CD1c-positive myeloid dendritic cell (primary cell): ENCODE measurements at regions not wholly inside any gene's neighbourhood (a gene's known extent, or its start where the extent isn't known, plus 50 kb on each side); places are given as distances from the start of the nearest gene placed in this dataset.
"Not testable (repeated sequence)": the region's sequence is repeated elsewhere in the genome, so short reads cannot be mapped to it uniquely, and the experiment has no call there.

Experiments used
- DNase-seq: peaks from one replicate; pipeline ENCODE4 v3.0.0-alpha.2; 2016; ENCODE audit errors: extremely low spot score

DNA sequence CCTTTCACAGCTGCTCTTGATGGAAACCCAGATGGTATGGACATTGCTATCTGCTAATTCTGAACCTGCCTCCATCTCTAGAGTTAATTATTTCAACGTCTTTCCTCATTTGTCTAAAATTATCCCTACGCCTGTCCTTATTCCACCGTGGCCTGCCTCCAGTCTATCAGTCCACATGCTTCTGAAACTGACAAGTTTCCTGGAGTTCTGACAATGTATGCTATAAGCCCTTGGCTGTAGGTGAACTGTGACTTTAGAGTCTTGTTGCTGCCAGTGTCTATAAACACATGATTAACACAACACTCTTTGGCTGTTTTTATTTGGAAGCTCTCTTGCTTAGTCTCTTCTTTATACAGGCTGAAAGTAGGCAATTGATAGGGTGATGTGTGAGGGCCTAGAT, 1052.9 kb downstream of the TMTC2 start:
- DNase-seq, result no peak

DNA sequence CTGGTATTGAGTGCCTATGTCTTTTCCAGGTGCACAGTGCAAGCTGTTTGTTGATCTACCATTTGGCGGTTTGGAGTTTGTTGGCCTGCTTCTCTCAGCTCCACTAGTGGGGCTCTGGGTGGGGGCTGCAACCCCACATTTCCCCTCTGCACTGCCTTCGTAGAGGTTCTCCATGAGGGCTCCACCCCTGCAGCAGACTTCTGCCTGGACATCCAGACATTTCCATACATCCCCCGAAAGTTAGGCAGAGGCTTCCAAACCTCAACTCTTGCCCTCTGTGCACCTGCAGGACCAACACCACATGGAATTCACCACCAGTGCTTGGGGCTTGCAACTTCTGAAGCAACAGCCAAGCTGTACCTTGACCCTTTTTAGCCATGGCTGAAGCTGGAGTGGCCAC, 1024.1 kb downstream of the TMTC2 start:
- DNase-seq, result no peak

DNA sequence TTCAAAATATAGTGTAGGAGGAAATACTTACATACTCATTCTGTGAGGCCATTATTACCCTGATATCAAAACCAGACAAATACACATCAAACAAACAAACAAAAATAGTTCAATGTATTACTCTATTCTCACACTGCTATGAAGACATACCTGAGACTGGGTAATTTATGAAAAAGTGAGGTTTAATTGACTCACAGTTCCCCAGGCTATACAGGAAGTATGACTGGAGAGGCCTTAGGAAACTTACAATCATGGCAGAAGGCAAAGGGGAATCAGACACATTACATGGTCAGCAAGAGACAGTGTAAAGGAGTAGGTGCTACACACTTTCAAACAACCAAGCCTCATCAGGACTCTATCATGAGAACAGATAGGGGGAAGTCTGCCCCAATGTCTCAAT, 1023.2 kb downstream of the TMTC2 start:
- no peak for DNase-seq

DNA sequence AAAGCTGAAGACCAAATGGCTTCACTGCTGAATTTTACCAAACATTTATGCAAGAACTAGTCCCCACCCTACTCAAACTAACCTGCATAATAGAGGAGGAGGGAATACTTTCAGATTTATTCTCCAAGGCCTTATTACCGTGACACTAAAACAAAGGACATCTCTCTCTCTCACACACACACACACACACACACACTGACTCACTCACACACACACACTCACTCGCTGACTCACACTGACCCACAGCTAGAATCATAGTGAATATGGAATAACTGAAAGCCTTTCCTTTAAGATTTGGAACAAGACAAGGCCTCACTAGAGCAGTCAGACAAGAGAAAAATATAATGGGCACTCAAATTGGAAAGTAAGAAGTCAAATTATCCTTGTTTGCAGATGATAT, 1014.1 kb downstream of the TMTC2 start:
- DNase-seq, result no peak

DNA sequence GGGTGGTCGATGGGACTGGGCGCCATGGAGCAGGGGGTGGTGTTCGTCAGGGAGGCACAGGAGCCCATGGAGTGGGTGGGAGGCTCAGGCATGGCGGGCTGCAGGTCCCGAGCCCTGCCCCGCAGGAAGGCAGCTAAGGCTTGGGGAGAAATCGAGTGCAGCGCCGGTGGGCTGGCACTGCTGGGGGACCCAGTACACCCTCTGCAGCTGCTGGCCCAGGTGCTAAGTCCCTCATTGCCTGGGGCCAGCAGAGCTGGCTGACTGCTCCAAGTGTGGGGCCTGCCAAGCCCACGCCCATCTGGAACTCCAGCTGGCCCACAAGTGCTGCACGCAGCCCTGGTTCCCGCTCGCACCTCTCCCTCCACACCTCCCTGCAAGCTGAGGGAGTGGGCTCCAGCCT, 1009.6 kb downstream of the TMTC2 start:
- not testable (repeated sequence) for DNase-seq

DNA sequence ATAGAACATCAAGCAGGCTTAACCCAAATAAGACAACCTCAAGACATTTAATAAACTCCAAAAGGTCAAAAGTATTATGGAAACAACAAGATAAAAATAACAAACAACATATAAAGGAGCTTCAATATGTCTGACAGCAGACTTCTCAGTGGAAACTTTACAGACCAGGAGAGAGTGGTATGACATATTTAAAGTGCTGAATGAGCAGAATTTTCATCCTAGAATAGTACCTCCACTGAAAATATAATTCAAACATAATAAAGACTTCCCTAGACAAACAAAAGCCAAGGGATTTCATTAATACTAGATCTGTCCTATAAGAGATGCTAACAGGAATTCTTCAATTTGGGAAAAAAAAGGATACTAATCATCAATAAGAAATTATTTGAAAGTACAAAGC, 1005.0 kb downstream of the TMTC2 start:
- DNase-seq, result no peak

DNA sequence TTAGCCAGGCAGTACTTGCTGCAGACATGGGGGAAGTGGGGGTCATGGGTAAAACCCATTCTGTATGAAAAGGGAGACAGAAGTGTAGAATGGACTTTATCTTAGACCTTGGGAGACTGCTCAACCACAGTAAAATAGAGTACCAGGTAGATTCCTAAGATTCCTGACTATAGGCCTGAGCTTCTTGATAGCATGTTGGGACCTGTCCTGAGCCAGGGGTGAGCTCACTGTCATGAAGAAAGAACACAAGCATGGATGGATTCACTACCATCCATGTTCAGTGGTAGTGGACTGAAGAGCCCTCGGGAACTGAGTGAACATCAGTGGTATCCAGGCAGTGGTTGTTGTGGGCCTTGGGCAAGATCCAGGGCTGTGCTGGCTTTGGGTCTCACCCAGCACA, 1003.8 kb downstream of the TMTC2 start:
- no peak for DNase-seq

DNA sequence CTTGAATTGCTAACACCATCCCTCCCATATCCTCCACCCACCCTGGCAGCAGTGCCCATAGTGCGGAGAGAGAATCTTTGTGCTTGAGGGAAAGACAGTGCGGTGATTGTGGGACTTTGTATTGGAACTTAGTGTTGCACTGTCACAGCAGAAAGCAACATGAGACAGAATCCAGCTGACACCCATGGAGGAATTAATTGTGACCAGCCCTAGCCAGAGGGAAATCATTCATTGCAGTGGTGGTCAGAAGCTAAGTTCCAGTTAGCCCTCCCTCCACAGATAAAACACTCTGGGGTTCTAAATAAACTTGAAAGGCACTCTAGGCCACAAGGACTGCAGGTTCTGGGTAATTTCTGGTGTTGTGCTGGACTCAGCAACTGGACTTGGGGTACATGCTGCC, 1002.6 kb downstream of the TMTC2 start:
- no peak for DNase-seq

DNA sequence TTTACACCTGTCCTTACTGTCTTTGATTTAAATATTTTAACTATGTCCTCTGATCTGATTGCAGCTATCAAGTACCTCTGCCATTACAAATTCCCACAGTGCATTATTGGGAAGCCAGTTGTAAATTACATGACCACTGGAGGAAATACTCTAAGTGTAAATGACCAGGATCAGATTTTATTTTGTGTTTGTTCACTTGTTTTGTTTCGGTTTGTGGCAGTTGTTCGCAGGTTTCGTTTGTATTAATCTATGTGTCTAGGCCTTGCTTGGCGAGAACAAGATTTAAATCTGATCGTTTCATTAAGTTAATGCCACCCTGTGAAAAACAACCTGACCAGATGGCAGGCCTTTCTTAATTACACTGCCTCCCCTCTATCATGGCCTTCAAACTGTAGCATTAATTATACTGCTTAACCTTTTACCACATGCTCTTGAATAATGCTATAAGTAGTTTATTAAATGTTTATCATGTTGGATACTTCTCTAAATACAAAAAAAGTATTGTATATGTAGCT, 990.1 kb downstream of the TMTC2 start:
- no peak for DNase-seq

DNA sequence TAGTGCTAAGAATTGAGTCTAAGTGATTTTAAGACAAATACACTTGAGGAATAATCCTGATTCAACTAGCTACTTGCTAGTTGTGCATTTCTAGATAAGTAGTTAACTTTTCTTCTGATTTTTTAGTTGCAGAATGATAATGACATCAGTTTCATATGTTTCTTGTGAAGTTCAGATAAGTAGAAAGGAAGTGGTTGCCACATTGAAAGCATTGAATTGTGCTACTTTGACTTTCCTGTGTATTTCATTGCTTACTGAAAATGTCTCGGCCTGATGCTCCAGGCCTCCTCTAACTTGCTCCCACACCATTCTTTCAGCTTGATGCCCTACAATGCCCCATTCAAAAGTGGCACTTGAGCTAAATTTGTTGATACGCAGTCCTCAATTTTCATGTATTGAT, 980.0 kb downstream of the TMTC2 start:
- DNase-seq, result no peak

DNA sequence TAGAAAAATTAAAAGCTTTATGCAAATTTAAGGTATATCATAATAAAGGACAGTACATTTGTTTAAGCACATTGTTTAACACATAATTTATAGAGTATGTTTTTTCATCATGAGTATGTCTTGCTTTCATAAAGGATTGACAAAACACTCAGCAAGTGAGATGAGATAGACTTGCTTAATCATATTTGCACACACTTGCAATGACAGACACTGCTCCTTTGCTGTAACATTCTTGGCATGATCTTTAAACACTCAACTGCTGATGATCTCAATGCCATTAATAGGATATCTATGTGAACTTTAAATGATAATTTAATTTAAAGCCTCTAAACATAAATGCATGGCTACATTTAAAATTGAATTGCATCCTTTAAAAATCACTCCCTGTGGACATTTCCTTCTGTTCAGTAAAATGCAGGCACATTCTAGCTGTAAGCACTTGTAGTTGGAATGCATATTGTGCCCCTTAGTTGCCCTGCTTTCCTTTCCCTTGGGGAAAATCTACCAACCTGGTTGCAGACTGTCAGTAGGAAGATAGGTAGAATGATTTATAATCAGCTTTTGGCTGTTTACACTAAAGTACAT, 979.0 kb downstream of the TMTC2 start:
- DNase-seq, result no peak

DNA sequence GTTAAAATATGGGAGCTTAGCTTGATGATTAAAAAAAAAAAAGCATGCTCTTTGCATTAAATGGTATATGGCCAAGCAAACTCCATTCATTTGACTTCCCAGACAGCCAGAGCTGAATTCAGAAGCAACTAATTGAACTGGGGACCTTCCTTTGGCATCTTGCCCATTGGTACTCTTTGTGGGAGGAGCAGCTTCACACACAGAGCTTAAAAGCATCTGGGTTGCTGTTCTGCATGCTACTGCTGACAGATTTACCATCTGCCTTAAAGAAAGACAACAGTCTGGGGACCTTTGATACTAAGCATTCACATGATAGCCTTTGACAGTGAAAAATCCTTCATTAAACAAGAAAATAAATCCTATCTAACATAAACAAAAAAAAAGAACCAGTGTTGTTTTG, 977.9 kb downstream of the TMTC2 start:
- DNase-seq, result no peak

DNA sequence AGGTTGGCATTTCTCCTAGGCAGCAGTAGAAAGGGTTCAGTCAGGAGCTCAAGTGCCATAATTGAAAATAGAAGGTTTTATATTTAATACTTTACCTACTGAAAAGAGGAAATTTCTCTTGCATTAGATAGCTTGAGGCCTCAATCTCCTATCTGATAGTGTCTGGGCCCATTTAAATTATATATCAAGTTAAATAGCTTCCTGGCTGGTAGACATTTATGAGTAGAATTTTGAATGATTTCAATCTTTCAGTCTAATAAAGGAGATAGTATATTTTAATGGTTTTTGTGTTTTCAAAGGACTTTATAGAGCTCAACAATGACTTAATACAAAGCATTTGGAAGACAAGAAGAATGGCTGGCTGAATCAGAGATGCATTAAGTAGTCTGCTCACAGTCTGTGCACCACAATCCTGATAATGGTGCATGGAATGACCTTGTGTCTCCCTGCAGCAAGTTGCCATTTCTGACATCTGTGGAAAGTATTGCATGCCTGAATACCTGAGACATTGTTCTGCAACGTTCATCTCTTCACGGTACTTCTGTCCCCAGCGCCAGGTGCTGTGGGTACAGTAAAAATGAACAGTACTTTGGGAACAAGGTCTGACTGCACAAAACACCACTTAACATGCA, 974.1 kb downstream of the TMTC2 start:
- no peak for DNase-seq

DNA sequence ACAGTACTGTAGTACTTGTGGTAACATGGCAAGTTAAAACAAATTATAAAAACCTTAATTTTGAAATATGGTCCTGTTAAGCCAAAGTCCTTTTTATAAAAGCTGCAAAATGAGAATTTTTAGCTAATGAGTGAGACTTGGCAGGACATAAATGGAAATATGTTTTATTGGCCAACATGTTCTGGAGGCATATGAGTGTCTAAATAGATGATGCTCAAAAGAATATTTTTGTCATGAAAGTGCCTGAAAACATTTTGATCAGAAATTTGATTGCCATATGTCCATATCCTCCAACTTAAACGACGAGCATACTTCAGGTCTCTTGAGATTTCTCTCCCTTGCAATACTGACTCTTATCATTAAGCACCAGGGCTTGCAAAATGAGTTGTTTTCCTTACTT, 972.6 kb downstream of the TMTC2 start:
- DNase-seq, result no peak

DNA sequence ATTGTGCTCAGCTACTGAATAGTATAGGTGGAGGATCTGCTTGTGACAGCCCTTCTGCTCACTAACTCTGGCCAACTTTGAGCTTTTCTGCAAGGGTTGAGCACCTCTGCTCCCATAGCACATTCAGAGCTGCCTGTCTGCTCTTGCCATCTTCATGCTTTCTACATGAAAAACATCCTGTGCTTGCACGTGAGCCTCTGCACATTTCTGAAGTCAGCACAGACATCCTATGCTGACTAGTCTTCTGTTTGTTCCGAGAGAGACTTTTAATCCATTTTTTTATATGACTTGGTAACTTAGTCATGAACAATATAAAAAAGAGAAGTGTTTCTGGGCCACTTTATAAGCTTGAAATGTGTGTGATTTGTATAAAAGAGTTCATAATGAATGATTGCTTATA, 969.3 kb downstream of the TMTC2 start:
- DNase-seq, result no peak

DNA sequence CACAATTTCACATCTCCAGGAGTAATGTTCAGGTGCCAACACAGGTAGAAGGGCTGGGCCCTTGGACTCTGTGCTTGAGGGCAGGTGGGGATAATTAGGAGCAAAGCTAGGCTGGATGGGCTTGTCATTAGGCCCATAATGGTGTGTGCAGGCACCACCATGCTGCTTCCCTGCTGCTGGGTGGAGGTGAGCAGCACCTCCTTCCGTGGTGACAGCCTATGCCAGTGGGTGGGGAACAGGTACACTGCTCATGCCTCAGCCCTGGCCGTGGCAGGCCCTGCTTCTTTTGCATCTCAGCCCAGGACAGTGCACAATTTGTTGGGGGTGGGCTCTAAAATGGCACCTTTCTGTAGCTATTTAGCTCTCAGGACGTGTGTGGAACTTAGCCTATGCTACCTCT, 955.5 kb downstream of the TMTC2 start:
- DNase-seq, result no peak

DNA sequence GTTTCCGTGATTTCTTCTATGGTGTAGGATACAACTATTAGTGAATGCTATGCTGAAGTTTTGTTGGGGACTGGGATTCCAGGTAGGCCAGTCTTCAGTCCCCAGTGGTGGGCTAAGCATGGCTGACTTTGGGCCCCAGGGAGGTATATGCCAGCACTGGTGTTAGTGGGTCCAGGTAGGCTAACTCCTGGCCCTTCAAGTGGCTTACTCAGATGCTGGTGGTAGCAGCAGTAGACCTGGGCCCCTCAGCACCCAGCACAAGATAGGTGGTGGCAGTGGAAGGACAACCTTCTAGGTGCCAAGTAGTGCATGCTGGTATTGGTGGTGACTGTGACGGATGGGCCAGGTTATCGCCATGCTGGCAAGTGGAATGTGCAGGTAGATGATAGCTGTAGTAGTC, 955.1 kb downstream of the TMTC2 start:
- DNase-seq, result no peak

DNA sequence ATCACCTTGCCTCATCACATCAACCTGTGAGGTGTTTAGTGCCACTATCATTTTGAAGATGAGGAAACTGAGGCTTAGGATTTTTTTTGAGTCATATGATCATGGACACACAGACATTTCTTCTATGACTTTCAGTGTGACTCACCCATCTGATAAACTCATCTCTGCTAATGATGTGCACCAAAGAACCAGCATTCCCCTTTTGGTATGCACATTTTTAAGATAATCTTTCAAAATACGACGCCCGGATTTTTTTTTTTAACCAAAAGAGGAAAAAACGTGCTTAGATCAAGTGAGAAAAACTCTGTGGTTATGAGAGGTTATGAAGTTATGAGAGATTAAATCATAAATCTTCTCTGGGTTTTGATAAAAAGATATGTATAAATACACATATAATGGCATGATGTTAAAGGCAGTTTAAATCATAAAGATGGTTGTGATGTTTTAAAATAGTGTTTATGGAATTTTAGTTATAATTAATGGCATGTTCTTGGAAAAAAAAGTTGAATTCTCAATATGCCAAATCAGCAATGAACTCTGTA, 948.1 kb downstream of the TMTC2 start:
- no peak for DNase-seq

DNA sequence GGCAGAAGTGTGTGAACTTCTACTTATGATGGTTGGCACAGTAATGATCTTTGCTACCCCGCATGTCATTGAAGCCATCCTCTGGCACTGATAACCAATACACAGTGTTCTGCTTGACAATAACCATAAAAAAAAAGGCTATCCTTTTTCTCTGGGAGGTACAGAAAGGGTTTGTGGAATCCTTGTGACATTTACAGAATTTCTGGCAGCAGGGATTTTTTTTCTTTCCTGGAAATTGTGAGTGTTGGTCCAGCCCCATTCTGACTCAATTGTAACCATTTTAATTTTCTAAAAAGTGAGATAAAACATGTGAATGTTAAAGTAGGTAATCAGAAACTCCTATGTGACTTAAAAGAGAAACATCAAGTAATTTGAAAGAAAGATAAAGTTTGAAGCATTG, 943.8 kb downstream of the TMTC2 start:
- DNase-seq, result no peak

DNA sequence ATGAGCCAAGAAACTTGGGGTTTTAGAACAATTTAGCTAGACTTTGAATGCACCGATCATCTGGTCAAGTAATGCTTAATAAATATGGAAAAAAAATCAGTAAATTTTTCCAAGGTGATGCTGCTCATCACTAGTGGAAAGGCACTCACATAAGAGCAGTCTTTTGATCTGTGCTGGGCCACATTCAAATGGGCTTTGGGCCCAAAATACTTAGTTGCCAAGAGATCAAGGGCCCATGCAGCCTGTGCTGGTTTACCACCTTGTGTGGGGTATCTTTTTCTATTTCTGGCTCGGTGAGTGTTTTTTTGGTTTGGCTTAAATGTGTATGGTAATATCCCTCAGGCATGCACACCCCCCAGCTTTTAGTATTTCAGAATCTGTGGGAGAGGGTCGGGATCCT, 943.2 kb downstream of the TMTC2 start:
- DNase-seq, result no peak

DNA sequence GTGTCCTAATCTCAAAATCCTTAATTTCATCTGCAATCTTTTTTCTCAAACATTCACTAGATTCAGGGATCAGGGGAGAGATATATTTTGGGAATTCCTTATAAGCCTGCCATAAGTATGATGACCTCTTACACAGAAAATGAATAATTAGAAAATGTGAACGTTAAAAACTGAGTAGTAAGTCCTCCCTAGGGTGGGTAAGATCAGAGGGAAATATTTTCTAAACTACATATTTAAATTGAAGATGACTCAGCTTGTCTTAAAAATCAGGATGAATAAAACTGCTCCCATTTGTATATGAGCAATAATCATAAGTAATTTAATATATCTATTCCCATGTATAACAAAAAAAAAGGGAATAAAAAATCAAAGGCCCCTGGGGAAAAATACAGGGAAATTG, 935.5 kb downstream of the TMTC2 start:
- no peak for DNase-seq

DNA sequence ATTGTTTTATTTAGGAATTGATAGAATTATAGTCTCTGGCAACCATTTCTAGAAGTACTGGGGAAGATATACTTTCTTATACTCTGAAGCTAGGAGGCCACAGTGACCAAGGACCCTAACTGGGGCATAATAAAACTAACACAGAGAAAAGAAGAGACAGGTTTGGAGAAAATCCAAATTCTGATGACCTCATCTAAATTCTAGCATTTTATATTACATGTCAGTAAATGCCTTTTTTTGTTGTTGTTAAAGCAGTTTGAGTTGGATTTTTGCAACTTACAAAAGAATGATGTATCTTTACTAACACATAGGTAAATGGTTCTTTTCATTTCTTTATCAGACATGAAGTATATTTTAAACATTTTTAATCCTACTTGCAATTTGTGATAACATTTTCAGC, 933.3 kb downstream of the TMTC2 start:
- DNase-seq, result no peak

DNA sequence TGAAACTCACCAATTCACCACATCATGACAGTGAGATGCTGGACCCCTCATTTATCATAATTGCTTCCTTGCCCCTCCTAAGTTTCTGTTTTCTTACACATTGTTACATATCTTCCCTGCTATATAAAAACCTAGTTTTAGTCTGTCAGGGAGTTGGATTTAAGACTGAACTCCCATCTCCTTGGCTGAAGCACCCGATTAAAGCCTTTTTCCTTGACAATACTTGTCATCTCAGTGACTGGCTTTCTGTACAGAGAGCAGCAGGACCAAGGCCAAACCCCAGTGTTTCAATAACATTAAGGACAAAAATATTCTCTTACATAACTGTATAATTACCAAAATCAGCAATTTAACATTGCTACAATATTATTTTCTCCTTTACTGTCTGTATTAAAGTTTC, 928.4 kb downstream of the TMTC2 start:
- no peak for DNase-seq

DNA sequence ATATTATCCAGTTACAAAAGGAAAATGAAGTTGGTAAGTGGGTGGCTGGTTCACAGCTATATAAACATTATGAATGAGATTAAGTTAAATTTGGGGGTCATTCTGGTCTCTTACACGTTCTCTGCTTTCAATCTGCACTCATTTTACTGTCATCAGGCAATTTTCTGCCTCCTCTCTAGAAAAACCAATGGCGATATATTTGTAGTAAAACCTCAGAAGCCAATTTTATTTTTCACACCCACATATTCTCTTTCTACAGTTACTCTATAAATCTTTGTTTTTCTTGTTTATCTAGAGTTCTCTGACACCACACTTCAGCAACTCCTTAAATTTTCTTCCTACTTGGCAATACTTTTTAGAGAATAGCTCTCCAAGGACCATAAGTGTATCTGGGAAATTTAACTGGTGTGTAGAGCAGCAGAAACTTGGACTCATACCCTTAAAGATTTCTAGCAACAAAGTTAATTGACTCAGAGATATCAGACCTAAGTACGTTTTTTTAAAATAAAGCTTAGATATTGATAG, 926.9 kb downstream of the TMTC2 start:
- no peak for DNase-seq
